Endothelial cell of hepatic sinusoid (primary cell): ENCODE measurements at regions not wholly inside any gene's neighbourhood (a gene's known extent, or its start where the extent isn't known, plus 50 kb on each side); places are given as distances from the start of the nearest gene placed in this dataset.

Experiments
- in situ Hi-C: cut with HindIII; loops from 2 replicates; pipeline ENCODE4 v1.10.0; 2017; ENCODE audit warnings: low sequenced_read_pairs

DNA sequence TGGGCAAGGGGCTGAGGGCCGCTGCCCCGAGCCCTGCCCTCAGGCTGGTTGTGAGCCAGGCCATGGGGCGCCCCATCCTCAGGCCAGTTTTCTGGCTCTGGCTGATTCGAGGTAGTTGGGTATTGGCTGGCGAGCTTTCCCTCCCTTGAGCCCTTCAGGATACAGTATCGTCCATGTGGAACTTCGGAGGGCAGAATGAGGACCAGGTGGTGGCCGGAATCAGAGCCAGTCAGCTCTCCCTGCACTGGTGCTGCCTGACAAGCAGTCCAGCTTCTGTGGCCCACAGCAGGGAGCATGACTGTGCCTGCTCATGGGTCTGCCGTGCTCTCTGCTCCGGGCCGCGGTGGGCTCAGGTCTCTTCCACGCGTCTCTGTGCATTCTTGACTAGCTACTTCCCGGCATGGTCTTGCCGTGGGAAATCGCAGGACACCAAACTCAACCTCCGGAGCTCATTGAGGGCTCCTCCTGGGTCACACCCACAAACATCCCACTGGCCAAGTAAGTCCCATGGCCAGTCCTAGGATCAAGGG lies 1289.3 kb downstream of the BRD1 start:
- in situ Hi-C loops: no loop called here

DNA sequence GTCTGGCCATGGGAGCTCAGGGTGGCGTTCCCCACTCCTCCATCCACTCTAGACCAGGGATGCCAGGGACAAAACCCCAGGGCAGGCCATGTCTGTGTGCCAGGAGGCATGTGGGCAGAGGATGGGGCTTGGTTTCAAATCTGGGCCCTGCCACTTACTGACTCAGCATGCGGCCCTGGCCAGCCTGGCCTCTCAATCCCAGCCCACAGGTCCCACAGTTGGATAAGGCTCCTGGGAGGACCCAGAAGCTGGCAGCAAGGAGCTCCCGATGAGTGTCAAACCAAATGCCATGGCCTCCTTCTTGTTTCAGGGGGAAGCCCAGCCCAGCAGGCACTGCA lies 1290.4 kb downstream of the BRD1 start:
- in situ Hi-C loops: no loop called here

DNA sequence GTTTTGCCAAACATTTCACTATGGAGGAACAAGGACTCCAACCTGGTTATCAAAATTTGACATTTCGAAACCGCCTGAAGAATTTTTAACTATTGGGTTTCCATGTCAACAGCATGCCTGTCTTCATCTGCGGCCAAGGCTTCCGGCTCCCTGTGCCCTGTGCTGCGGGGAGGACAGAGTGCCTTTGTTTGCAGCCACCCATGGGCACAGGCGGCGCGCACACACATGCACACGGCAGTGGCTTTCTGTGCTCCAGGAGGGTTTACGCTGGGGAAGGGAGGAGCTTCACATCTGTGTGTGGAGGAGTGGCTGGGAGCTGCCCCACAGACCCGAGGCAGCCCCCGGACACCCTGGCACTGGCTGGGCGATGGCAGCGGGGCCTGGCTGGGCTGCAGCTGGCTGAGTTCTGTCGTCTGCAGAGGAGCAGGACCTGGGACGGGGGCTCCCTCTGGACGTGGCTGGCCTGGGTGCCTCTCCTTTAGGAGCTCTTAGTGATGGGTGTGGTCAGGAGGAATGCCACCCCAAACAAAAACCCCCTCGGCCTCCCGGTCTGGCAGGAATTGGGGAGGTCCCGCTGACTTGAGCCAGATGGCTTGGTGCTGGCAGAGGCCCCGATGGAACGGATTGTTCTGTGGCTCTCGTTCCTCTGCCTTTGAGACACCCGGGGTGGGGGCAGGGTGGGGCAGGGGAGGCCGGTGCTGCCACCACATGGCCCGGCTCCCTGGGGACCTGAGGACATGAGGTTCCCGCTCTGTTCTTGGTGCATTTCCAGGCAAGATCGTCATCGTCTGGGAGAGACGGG lies 1290.9 kb downstream of the BRD1 start:
- in situ Hi-C loops: no loop called here

DNA sequence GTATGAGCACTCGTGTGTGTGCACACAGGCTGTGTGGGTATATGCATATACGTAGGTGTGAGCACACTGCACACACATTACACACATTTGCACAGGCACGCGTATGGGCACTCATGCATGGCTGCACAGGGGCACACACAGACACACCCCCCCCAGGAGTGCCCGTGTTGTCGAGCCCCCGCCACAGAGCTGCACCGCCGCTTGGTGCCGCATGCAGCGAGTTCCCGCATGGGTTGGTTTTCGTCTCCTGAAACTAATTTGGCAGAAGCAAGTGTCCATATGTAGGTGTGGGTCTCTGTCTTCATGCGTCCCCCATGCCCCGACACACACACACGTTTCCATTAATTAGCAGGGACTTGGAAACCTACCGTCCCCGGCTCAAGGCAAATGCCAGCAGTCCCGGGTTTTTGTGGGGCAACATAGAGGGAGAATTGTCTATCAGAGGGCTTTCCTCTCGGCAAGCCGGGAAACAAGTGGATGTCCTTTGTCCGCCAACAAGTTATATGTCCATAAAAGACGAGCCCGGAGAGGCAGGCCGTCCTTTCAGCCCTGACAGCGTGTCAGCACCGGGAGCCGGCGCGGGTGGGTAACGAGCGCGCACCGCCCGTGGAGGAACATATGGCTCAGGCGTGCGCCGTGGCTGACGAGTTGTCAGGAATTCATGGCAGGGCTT lies 1291.7 kb downstream of the BRD1 start:
- in situ Hi-C loops: no loop called here

DNA sequence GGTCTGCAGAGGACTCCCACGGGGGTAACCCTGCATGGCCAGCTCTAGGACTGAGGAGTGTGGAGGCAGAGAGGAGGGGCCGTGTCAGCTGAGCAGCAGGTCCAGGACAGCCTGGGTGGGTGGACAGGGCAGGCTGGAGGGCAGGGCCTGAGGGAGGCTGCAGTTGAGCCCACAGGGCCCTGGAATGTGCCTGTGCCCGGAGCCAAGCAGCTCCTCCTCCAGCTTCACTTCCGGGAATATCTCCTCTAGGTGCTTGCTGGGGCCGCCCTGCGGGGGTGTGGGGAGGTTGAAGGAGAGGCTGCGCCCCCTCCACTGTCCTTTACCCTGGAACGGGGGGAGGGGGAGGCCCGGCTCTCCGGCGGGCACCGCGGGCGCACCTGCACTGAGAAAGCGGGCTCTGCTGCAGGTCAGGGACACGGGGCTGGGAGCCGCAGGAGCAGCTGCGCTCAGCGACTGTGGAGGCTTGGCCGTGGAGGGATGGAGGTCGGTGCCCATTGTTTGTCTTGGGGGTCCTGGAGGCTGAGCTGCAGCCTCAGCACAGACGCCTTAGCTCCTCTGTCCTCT lies 1293.2 kb downstream of the BRD1 start:
- in situ Hi-C loops: no loop called here

DNA sequence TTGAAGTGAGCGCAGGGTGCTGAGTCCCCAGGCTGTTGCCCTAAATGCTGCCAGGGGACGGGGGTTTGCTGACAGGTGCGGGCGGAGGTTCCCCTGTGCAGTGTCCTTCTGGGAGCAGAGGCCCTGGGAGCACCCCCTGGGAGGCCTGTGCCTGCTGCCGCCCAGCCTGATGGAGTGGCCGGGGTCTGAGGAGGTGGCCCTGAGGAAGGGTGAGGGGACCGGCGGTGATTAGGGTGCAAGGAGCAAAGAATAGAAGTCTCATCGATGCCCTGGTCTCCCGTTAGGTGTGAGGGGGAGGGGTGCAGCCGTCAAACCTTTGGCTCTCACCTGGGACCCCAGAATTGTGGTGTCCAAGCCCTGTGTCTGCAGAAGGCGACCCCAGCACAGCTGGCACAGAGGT lies 1294.7 kb downstream of the BRD1 start:
- in situ Hi-C loops: no loop called here

DNA sequence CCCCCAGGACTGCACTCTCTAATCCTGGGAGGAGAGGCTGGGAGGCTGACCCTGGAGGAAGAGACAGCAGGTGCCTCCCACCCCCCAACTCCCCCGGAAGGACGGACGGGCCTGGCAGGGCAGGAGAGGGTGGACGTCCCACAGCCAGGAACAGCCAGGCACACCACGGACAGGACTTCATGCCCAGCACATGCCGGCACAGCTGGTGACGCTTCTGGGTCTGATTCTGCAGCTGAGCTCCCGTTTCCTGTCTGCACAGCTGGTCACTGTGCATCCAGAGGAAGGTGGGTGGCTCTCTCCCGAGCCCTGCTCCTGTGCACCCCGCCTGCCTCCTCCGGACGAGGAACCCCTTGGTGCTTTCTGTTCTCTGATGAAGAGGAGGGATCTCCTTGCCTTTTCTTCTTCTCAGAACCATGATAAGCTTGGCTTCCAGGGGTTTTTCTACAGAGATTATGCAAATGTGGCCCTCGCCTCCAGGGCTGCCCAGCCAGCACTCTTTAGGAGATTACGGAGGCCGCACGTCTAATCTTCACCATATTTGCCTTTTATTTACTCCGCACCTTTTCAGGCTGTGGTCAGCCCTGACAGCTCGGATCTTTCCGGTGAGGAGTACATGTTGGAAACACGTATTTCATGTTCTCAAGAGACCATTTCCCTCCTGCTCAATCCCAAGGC lies 1295.8 kb downstream of the BRD1 start:
- in situ Hi-C loops: no loop called here

DNA sequence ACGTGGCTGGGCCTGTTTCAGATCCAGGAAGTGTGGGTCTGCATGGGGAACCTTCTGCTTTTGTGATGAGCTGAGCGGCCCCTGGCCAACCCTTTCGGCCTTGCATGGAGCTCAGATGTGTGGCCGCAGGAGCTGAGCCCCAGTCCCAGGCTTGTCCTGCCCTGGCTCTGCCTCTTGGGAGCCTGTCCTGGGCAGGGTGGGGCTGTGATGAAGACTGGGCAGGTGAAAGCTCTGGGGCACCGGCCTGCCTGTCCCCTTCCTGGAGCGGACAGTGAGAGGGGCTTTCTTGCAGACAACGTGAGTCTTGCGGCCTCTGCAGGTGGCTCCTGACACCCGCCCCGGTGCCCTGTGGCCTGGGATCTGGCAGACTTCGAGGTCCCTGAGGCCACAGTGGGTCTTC lies 1296.6 kb downstream of the BRD1 start:
- in situ Hi-C loops: no loop called here

DNA sequence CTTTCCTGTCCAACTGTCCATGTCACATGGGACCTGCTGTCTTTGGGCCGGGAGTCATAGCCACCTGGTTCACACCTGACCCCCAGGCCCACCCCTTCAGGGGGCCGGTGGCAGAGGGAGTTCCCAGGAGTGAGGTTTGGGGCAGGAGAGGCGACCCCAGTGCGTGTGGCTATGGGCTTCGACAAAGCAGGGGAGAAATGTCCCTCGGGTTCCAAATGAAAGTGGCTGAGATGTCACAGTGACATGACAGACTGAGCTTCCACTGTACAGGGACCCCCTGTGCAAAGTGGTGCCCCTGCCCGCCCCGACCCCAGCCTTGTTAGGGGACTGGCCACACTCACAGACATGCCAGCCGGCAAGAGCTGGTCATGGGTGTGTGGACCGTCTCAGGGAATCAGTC lies 1297.0 kb downstream of the BRD1 start:
- in situ Hi-C loops: no loop called here

DNA sequence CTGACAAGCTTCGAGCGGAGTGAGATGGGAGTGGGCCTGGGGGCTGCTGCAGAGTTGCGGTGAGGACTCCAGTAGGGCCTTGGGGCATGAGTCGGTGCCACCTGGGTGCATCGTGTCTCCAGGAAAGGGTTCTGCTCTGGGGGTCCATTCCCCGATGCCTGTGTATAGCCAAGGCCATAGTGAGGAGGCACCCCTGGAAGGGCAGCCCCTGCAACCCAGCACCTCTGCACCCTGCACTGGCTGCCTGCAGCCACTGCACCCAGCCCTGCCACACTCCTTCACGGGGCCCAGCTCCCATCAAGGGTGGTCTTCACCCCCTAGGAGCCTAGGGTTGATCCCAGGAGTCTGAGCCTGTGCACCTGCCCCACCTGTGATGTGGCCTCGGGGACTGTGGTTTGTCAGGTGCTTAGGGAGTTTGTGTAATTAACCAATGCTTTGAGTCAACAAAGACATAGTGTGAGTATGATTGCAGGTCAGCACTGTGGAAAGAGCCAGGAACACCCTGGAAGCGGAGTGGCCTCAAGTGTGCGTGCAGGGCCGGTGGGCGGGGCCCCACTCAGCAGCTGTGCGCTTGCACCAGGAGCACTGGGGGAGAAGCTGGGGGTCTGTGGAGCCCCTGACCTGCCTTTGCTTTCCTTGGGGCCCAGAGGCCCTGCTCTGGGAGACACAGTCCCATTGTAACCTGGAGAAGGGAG lies 1299.3 kb downstream of the BRD1 start:
- in situ Hi-C loops: no loop called here

DNA sequence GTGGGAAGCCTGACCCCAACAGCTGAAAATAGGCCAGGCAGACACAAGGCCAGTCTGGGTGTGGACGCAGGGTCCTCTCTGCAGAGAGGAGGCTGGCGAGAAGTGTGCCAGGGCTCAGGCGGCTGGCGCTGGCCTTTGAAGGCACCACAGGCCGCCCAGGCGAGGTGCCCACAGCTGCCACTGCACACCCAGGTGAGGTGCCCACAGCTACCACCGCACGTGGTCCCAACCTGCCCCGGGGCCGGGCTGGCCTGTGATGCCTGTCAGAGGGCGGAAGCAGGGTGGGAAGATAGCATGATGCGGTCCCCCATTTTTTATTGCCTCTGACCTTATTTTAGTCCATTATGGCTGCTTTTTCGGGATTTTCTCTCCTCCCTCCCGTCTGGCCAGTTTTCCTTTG lies 1303.9 kb downstream of the BRD1 start:
- in situ Hi-C loops: no loop called here

DNA sequence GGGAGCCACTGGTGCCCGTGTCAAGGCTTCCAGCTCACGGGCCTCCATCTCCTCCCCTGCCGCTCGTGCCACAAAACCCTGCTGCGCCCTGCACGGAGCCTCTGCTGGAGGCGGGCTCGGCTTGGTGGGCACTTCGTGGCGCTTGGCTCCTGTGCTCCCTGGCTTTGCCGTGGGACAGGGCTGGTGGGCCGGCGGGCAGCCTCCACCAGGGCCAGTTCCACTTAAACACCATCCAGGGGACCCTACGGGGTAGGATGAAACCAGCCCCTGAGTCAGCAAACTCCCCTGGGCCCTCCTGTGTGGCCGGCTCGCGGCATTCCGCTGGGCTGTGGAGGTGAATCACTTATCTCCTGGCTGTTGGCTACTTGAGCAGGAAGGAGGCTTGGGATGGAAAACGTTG lies 1304.6 kb downstream of the BRD1 start:
- in situ Hi-C loops: no loop called here

DNA sequence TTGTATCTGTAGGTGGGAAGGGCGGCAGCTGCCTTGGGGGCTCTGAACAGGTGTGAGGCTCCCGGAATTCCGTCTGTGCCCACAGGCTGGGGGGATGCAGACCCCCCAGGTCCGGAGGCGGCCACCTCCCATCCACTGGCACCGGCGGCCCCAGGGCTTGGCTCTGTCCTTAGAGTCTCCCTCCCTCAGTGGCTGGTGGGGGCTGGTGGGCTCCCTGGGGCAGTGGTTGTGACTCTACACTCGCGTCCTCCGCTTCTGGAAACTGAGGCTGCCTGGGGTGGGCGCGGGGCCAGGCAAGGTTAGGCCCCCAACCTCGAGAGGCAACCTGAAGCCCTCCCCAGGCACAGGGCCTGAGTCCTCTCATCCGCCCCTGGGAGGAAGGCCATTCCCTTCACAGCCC lies 1305.4 kb downstream of the BRD1 start:
- in situ Hi-C loops: no loop called here

DNA sequence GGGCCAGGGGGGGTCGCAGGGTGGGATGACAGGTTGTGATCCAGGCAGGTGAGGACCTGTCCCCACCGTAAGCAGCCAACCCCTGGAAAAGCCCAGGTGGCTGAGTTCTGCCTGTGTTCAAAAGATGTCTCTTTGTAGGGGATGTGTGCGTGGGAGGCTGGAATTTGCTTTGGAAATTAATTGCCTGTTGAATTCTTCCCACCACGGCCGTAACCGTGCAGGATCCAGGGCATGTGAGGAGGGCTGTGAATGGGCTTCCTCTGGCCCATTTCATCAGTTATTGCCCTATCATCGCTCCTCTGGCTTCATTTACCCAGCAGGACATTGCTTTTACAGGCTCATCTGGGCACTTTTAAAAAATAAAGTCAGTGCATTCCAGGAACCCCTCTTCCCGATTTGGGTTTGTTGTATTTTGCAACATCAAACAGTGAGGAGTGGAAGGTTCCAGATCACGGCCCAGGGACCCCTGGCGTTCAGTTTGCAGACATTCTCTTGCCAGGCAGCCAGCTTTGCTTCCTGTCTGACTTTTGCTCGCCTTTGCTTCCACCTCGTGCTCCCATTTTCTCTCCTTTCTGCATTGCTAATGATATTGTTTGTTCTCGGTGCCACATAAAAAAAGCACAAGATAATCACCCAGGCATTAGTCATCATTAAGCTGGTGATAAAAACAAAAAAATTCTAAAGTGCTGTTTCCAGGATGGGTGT lies 1306.6 kb downstream of the BRD1 start:
- in situ Hi-C loops: no loop called here

DNA sequence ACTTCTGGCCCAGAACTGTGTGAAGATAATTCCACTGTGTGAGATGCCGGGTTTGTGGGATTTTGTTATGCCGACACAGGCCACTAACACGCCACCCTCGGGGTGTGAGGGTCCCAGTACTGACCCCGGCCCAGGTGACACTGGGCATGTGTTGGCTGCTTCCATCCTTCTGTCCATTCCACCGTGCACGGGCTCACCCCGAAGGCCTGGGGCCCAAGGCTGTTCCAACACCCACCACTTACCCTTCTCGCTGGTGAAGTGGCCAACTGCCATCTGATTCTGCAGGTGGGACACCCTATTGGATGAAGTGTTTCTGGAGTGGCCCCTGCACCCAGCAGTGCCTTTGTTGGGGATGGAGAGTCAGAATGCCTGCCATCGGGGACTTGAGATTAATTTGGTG lies 1307.5 kb downstream of the BRD1 start:
- in situ Hi-C loops: no loop called here

DNA sequence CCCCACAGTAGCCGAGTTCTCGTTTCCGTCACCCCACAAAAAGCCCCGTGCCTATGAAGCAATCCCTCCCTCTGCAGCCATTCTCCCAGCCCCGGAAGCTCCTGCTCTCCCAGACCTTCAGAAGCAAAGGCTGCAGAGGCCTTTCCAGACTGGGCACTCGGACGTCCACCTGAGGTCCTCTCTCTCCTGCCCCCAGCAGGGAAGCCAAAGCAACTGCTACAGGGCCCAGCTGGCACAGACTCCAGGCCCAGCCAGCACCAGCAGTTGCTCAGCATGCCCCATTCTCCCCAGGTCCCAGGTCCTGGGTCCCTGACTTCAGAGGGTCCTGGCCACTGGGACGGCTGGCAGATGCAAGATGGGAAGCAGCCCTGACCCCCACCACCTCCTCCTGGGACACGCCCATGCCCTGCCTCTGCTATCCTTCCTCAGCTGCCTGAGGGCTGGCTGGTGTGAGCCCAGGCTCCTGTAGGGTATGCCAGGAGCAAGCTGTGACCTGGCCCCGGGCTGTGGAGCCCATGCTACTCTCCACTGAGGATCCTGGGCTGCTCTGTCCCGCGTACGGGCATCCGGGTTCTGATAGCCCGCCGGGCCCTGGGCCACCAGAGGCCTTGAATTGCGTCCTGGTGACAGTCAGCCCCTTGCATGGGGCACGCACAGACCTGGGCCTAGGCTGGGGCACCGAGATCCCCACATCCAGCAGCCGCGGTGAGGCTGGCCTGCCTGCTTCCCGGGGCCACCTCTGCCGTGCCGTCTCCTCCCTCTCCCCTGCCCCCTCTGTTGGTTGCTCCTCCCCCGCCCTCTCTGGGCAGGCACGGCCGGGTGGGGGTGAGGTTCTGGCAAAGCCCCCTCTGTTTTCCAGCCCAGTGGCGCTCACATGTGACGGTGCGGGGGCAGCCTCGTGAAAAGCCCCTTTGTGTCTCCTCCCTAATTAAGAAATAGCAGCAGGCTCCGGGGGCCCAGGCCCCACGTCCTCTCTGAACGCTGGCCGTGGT lies 1310.3 kb downstream of the BRD1 start:
- in situ Hi-C loops: no loop called here

DNA sequence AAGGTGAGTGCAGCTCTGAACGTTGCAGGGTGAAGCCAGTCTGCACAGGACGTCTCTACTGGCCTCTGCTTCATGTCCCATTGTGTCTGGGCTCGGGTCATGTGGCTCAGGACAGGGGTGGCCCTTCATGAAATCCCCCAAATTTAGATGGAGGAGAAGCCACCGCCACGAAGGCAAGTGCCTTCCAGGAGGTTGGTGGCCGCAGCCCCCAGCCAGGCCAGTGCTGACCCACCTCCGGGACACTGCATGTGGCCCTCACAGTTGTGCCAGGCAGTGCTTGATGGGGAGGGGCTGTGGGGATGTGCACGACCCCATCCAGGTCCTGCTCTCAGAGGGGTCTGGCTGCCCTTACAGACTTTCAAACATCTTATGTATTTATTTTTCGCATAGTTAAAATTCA lies 1311.1 kb downstream of the BRD1 start:
- in situ Hi-C loops: no loop called here

DNA sequence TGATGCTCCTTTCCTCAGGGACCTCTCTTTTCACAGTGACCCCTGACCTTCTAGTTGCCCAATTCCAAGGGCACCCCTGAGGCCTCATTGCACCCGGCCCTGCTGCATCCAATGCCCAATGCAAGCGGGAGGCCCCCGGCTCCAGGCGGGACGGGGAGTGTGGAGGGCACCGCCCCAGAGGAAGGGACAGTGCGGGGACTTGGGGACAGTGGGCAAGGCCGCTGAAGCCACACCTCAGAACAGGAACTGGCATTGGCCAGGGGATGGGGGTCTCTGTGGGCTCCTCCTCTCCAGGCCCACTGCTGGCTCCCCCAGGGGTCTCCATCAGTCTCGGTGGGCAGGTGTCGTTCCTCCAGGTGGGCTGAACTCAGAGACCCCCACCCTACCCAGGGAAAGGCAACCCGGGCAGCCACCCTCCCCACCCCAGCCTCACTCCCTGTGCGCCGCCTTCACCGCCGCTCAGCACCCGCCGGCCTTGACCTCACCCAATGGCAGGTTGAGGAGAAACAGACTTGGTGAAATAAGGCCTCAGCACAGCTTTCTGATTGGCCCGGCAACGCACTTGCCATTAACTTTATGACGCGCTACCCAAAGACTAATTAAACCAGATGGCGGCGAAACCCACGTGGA lies 1312.0 kb downstream of the BRD1 start:
- in situ Hi-C loops: no loop called here

DNA sequence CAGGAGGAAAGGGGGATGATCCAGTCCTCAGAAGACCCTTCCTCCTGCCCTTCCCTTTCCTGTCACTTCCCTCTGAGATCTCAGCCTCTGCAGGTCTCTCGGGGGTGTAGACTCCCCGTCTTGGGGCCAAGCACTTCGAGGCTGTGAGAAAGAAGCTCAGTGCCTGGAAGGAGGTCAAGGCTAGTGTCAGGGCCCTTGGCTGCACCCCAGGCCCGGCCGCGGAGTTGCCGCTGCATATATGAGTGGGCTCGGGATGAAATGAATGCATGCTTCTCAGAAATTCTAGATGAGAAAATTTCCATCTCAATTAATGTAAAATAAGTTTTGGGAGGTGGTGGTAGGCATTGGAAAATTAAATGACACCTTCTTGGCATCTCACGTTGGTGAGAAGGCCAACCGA lies 1313.7 kb downstream of the BRD1 start:
- in situ Hi-C loops: no loop called here
